Liver (tissue), 3 donors: ENCODE measurements at regions not wholly inside any gene's neighbourhood (a gene's known extent, or its start where the extent isn't known, plus 50 kb on each side); places are given as distances from the start of the nearest gene placed in this dataset.

ENCODE experiments used
- JUND ChIP-seq, 2 donors: IDR thresholded peaks; 2 replicates each; pipeline ENCODE4 v1.6.1; 2016; ENCODE audit warnings: antibody characterized with exemption in 2 of 2
- RAD21 ChIP-seq, 2 donors: IDR thresholded peaks; 2 replicates each; pipeline ENCODE4 v1.6.1; 2016; ENCODE audit warnings: antibody characterized with exemption in 2 of 2, mild to moderate bottlenecking in 2 of 2
- SP1 ChIP-seq: IDR thresholded peaks from 2 replicates; pipeline ENCODE4 v1.6.1; 2018; ENCODE audit warnings: antibody characterized with exemption, mild to moderate bottlenecking
- YY1 ChIP-seq: IDR thresholded peaks from 2 replicates; pipeline ENCODE4 v1.6.1; 2016; ENCODE audit warnings: antibody characterized with exemption, mild to moderate bottlenecking
- TF ChIP-seq, protein P1 (sequence below): fragments of 150-350 bp; IDR thresholded peaks from 2 replicates; pipeline ENCODE4 v1.5.1; 2017; ENCODE audit warnings: improper control_type of control experiment, low read depth, low read length; ENCODE audit not compliant: missing input control
- donor health status: healthy.
- donor health status: healthy.

DNA sequence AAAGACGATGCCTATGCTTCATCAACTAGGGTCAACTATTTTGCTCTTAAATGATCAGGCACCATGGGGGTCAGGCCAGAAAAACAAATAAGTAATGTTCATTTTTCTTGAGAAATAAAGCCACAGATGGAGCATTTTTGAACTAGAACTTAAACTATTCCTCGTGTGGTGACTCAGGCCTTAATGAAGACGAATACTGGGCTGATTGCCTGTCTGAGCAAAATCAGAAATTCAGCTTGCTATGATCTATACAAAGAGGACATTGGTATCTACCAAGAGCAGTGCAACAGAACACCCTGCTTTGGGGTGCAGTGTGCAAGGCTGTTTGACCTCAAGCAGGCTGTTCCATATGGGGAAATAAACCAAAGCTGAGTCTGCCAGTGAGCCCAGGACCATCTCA, 176.0 kb downstream of the NRP2 start:
- TF ChIP-seq, protein P1, sequence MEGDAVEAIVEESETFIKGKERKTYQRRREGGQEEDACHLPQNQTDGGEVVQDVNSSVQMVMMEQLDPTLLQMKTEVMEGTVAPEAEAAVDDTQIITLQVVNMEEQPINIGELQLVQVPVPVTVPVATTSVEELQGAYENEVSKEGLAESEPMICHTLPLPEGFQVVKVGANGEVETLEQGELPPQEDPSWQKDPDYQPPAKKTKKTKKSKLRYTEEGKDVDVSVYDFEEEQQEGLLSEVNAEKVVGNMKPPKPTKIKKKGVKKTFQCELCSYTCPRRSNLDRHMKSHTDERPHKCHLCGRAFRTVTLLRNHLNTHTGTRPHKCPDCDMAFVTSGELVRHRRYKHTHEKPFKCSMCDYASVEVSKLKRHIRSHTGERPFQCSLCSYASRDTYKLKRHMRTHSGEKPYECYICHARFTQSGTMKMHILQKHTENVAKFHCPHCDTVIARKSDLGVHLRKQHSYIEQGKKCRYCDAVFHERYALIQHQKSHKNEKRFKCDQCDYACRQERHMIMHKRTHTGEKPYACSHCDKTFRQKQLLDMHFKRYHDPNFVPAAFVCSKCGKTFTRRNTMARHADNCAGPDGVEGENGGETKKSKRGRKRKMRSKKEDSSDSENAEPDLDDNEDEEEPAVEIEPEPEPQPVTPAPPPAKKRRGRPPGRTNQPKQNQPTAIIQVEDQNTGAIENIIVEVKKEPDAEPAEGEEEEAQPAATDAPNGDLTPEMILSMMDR = no peak
- no peak for TF ChIP-seq SP1
- no peak for TF ChIP-seq RAD21 (IDR thresholded peaks at IDR 0.05)
- TF ChIP-seq YY1 = no peak
- no peak for TF ChIP-seq JUND (IDR thresholded peaks at IDR 0.05)
